ENCODE measurements at regions not wholly inside any gene's neighbourhood (a gene's known extent, or its start where the extent isn't known, plus 50 kb on each side); places are given as distances from the start of the nearest gene placed in this dataset.

DNA sequence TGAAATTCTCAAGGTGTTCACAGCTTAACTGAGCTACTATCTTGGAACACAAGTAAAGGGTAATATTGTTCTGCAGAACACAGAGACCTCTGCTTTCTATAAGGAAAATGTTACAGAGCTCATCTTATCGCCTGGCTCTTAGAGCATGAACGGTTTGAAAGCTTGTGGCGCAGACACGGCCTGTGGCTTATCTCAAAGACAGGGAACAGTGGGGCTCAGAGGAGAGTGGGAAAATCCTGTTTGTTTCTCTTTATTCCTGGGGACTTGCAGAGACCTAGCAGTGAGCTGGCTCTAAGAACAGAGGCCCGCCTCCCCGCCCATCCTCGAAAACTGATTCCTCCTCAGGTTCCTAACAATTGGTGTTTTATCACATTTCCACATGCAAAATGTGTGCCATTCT is 131.7 kb downstream of the EMX2 start:
- peaks cover 0 to 3% of the 10 kb centered on the region in 2 experiments; a peak in 1 of 4 replicates for H3K27me3 ChIP-seq (replicated peaks in 1 of 2; ENCODE audit: control insufficient read depth in 2 of 2, insufficient read depth in 2 of 2, low read length in 1 of 2)
- DNase-seq (ENCODE audit: low read depth, low spot score) (no peak), FAIRE-seq (no peak), ATAC-seq (no peak)
- intact Hi-C loops (cut with micrococcal nuclease; ENCODE audit: unreplicated experiment) (no loop called here), in situ Hi-C loops (cut with MboI) (no loop called here)
- ChIA-PET CTCF (no interaction called here), SMC1A (ENCODE audit: uncharacterized antibody, unreplicated experiment) (interaction anchor here (1.4 to 4.4 kb wide), 5 partner anchors 11 to 53 kb away, joined by 3 to 21 read pairs (median 18); no protein-coding TSS in a partner anchor), RAD21 (ENCODE audit: unreplicated experiment) (interaction anchor here (2.2 to 2.8 kb wide), 4 partner anchors 11 to 178 kb away, joined by 8 to 12 read pairs (median 8); no protein-coding TSS in a partner anchor), POLR2A (interaction anchor here (1.4 kb wide), 1 partner anchor 10 kb away, joined by 3 read pairs; no protein-coding TSS in a partner anchor)
- H3K27ac ChIP-seq (ENCODE audit: control insufficient read depth, insufficient read depth) = no peak overlapping the region
- H3K4me2 ChIP-seq (ENCODE audit: control insufficient read depth, insufficient read depth) = no peak overlapping the region
- no peaks in the 10 kb centered on the region for H3K36me3 ChIP-seq (ENCODE audit: control insufficient read depth in 2 of 2, insufficient read depth in 2 of 2, low read length in 1 of 2)
- H4K20me1 ChIP-seq (ENCODE audit: control insufficient read depth, insufficient read depth) = no peaks in the 10 kb centered on the region
- TF ChIP-seq KLF5 (IDR thresholded peaks at IDR 0.05; ENCODE audit: partially characterized antibody) (no peak), YY1 (IDR thresholded peaks at IDR 0.05; ENCODE audit: low read depth, low read length) (no peak), JUNB (IDR thresholded peaks at IDR 0.05) (no peak), SUZ12 (IDR thresholded peaks at IDR 0.05; ENCODE audit: unreplicated experiment) (no peak), TBL1XR1 (IDR thresholded peaks at IDR 0.05; ENCODE audit: low read depth, low read length) (no peak), NRF1 (conservative IDR thresholded peaks at IDR 0.05; ENCODE audit: low read depth, low read length) (no peak), IRF4 (IDR thresholded peaks at IDR 0.05; ENCODE audit: low read depth, low read length) (no peak)
- TF ChIP-seq, protein P1, sequence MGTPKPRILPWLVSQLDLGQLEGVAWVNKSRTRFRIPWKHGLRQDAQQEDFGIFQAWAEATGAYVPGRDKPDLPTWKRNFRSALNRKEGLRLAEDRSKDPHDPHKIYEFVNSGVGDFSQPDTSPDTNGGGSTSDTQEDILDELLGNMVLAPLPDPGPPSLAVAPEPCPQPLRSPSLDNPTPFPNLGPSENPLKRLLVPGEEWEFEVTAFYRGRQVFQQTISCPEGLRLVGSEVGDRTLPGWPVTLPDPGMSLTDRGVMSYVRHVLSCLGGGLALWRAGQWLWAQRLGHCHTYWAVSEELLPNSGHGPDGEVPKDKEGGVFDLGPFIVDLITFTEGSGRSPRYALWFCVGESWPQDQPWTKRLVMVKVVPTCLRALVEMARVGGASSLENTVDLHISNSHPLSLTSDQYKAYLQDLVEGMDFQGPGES (IDR thresholded peaks at IDR 0.05) = no peak
- TF ChIP-seq, protein P2, sequence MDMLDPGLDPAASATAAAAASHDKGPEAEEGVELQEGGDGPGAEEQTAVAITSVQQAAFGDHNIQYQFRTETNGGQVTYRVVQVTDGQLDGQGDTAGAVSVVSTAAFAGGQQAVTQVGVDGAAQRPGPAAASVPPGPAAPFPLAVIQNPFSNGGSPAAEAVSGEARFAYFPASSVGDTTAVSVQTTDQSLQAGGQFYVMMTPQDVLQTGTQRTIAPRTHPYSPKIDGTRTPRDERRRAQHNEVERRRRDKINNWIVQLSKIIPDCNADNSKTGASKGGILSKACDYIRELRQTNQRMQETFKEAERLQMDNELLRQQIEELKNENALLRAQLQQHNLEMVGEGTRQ (IDR thresholded peaks at IDR 0.05; ENCODE audit: borderline replicate concordance, low read depth, low read length) = no peak
- no peak overlapping the region for H3K4me3 ChIP-seq
- BruUV-seq (replicated peaks) = no TSS peak
- no peaks in the 10 kb centered on the region; the same call in 2 of the 3 replicates for H3K9me3 ChIP-seq (replicated peaks; ENCODE audit: control insufficient read depth, insufficient read depth, low read length)
- H3K9ac ChIP-seq (ENCODE audit: control insufficient read depth, insufficient read depth, low read length) = no peak overlapping the region
- H3K4me1 ChIP-seq (ENCODE audit: control insufficient read depth, insufficient read depth, low read length) = no peaks in the 10 kb centered on the region
- no peaks in the 10 kb centered on the region for H3K79me2 ChIP-seq (ENCODE audit: control insufficient read depth, insufficient read depth, low read length)
- H2AFZ ChIP-seq (ENCODE audit: control insufficient read depth, low read depth, low read length) = no peak overlapping the region
- 85% methylated on average over 7 of the region's 7 CpGs for WGBS (ENCODE audit: insufficient coverage, insufficient replicate concordance, low lambda C conversion rate, missing lambda C conversion rate)

Measured in GM12878 (cell line).